GM18517 (cell line): ENCODE measurements at regions not wholly inside any gene's neighbourhood (a gene's known extent, or its start where the extent isn't known, plus 50 kb on each side); places are given as distances from the start of the nearest gene placed in this dataset.
"Not testable (repeated sequence)": the region's sequence is repeated elsewhere in the genome, so short reads cannot be mapped to it uniquely, and the experiment has no call there.

Source experiments
- ATAC-seq: cut with Tn5 transposase; IDR thresholded peaks from one replicate; pipeline ENCODE4 v1.9.1; 2021; ENCODE audit warnings: mild to moderate bottlenecking, moderate library complexity; ENCODE audit not compliant: unreplicated experiment

DNA sequence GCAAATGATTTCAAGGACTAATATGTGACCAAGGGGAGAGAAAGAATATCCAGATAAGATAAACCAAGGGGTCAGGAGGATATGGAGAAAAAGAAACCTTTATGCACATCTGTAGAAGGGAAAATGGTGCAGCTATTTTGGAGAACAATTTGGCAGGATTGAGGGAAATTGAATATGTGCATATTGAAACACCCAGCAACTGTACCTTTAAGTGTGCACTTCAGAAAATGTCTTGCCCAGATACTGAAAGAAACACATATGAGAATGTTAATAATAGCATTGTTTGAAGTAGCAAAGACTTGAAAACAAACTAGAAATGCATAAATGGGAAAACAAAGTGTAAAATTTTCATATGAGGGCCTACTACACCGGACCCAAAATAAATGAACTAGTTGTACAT, 599.6 kb downstream of the PSAT1 start:
- ATAC-seq = no peak

DNA sequence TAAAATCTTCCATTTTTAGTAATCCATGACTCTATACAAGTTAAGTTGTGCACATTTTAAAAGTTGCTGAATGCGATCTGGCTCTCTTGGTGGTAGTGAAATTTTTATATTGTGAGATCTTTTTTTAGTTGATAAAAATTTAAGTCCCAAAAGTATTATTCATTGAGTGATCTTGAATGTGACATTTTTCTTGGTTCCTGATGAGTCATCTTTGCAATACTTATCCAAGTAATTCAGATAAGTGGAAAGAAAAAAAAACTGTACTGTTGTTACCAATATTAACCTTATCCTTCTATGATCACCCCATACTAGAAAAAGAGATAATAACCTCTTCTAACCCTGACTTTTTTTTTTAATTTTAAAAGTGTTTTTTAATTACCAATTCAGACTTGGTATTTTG, 601.3 kb downstream of the PSAT1 start:
- ATAC-seq = no peak

DNA sequence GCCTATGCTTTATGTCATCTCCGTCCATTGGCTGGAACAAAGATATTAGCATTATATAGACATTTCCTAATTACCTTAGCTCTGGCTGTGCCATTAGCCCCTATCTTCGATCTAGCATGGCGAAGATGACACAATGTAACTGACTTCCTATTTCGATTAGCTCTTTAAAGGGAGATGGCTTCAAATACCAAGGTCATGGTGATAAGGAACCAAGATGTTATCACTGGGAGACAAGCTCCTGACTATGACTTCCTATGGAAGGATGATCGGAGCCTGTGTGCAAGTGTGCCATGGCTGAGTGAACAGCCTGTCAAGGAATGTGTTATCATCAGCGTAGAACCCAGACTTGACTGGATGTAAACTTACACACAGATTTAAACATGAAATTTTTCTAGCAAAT, 602.1 kb downstream of the PSAT1 start:
- ATAC-seq = no peak

DNA sequence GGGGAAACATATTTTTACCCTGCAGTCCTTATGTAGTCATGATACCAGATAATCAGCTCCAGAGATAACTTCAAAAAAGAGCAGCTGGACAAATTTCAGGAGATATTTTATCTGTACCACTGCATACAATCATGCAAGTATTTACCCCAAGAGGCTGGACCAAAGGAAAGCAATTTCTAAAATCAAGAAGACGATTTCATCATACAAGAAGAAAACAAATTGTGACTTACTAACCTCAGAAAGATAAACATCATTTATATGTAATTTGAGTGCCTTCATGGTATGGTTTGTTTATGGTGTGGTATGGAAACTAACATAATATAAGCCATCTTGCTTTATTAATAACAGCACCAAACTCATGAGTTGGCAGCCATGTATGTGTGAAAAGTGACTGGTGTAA, 603.6 kb downstream of the PSAT1 start:
- no peak for ATAC-seq

DNA sequence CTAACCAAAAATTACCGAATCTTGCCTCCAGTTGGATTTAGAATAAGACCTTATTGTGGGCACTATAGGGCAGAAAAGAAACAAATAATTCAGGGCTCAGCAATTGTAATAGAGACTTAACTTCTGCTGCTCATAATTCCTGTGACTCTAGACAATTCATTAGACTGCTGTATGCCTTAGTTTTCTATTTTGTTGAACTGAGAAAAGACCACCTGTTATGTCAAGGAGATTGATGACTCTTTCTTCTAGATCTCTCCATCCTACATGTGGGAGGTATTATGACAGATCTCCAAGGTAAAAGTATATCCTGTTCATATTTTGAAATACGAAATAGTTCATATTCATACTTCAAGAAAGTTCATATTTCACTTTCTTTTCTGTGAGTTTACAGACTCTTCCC, 605.1 kb downstream of the PSAT1 start:
- no peak for ATAC-seq

DNA sequence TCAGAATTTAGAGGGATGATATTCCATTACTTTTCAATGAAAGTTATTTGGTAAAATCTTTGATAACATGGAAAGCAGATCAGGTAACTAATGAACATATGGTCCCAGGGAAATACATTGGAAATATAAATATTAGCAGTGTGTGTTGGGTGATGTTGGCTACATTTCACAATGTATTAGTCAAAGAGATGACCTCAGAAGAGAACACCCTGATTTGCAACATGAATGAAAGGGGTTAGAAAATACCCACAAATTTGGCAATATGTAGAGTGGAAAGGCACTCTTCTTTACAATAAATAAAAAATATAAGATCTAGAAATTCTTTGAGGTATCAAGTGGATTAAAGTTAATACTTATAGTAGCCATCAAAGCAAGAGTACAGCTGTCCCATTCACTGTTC, 606.7 kb downstream of the PSAT1 start:
- ATAC-seq = no peak

DNA sequence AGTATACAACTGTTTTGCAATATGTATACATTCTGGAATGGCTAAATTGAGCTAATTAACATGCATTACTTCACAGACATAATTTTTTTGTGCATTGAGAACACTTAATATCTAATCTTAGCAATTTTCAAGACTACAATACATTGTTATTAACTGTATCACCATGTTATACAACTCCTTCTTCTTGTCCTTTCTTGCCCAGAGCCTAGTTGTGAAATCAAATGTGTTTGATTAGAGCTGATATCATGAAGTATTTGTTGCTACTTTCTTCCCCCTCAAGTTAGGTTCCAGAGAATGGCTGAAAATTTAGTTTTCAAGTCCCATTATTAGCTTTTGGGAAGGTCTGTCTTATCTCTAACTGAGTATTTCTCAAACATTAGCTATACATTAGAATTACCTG, 607.8 kb downstream of the PSAT1 start:
- ATAC-seq = no peak

DNA sequence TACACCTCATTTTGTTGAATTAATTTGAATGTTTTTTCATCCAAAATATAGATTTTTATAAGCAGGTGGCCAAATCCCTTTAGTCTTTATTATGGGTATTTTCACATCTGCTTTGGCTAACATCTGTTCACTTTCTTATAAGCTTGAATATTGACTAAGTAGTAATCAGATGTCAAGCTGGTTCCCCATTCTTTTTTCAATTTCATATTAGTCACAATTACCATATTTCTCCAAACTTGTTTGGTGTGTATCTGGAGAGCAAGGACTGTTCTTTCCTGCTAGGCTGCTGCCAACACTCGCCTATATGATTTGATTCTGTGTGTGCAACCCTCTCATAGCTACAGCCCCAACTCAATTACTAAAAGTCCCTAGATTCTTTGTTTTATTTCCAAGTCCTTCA, 608.5 kb downstream of the PSAT1 start:
- no peak for ATAC-seq

DNA sequence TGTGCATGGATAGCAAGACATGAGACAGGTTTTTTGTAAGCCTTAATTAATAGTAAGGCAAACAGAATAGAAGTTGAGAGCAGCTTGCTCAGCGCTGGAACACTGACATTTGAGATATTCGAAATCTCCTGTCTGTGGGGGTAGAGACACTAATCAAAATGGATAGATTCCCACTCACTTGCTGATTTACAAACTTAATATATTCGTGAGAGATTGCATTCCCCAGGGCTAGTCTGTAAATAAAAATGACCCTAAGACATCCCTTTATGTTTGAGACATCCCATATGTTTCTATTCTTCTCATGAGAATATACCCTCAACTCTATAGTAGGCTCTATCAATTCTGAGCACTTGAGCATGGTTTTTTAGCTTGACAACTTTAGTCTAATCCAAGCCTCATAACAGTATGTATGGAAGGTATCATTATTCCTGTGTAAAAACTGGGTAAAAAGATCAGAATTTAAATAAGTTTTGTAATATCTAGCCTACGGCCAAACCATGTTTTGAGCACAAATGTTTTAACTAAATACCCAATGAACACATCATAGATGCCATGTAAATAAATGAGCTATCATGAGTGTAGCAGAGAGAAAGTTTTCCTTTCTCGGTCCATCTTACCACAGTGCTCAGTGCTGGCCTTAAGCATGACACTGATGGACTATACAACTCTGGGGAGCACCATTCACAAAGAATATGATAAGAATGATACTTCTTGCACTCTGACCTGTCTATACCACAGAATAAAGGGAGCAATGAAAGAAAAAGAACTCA, 609.2 kb downstream of the PSAT1 start:
- no peak for ATAC-seq

DNA sequence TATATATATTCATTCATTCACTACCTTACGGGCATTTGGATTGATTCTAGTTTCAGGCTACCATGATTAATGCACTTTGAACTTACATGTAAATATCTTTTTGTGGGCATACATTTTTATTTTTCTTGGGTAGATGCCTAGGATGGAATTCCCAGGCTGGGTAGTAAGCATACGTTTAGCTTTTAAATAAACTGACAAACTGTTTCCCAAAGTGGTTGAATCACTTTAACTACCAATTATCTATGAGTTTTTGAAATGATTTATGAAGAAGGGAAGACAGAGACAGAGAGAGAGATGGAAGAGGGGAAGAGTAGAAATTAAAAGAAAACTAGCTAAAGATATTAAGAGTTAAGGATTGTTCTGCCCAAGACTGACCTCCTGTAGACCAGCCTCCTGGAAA, 612.6 kb downstream of the PSAT1 start:
- ATAC-seq = no peak

DNA sequence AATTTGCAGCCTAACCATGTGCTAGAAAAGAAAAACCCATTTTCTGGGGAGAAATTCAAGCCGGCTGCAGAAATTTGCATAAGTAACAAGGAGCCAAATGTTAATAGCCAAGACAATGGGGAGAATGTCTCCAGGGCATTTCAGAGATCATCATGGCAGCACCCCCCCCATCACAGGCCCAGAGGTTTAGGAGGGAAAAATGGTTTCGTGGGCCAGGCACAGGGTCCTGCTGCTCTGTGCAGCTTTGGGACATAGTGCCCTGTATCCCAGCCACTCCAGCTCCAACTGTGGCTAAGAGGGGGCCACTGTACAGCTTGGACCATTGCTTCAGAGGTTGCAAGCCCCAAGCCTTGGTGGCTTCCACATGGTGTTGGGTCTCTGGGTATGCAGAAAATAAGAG, 620.0 kb downstream of the PSAT1 start:
- ATAC-seq = not testable (repeated sequence)

DNA sequence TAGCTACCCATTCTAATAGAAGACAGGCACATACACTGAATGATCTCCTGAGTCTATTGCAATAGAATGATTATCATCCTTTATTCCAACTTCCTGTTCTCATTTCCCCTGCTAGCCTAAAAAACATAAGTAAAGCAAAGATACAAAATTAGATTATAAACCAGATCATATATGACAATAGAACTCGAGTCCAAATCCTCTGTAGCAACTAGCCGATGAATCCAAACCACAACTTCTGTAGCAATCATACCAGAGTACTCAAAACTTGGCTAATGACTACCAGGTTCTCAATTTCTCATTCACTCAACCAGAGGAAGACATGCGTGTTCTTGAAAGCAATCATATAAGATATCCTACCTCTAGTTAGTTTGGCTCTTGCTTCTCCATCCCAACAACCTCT, 622.1 kb downstream of the PSAT1 start:
- no peak for ATAC-seq

DNA sequence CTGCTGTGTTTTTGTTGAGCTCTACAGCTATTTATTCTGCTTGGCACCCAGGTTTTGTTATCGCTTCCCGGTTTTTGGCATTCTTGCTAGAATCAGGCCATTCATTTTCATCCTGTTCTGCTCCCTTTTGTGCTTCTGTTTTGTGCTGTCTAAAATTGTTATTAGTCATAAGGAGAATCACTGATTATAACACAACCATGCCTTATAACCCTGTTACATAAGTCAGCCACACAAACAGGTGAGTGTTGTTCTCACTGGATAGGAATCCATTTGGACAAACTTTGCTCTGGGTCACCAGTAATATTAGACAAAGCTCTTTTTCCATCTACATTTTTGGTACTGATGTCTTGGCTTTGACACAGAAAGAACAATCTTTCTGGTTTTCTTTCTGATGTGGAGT, 622.8 kb downstream of the PSAT1 start:
- ATAC-seq = no peak

DNA sequence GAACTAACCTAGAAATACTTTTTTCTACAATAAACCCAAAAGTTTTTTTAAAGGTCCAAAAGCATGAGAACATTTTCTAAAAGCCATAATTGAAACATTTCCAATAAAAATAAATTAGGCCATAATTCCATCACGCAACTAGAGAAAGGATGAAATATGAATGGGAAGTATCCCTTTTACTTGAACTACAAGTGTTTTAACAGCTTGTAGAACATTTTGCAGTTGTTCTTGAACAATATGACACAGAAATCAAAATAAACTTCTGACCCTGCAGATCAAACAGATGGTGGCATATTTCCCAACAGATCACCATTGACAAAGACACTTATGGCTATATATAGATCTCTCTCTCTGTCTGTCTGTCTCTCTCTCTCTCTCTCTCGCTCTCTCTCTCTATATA, 624.4 kb downstream of the PSAT1 start:
- ATAC-seq = no peak

DNA sequence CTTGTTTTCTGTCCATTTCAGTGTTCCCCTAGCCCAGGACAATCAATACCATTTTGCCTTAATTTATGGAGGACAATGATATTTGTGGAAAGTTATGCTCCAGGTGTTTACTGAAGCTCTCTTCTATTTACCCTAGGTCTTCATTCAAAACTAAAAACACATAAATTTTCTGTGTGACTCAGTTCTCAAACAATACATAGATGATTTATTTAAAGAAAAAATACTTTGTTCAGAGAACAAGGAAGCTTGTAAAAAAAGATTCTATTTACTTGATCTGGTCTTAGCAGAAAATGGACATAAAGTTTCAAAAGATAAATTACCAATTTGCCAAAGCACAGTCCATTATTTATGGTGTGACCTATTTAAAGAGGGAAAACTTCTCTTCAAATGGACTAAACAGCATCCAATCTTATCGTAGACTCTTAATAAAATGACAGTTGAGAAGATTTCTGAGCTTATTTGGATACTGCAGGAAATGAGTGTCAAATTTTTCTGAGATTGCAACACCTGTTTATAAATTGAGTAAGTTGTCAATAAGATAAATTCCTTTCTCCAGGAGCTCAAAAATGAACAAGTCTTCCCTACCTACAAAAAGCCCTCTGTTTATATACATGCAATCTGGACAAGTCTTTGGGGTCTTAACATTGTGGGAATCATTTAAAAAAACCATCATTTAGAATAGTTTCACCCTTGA, 627.2 kb downstream of the PSAT1 start:
- no peak for ATAC-seq

DNA sequence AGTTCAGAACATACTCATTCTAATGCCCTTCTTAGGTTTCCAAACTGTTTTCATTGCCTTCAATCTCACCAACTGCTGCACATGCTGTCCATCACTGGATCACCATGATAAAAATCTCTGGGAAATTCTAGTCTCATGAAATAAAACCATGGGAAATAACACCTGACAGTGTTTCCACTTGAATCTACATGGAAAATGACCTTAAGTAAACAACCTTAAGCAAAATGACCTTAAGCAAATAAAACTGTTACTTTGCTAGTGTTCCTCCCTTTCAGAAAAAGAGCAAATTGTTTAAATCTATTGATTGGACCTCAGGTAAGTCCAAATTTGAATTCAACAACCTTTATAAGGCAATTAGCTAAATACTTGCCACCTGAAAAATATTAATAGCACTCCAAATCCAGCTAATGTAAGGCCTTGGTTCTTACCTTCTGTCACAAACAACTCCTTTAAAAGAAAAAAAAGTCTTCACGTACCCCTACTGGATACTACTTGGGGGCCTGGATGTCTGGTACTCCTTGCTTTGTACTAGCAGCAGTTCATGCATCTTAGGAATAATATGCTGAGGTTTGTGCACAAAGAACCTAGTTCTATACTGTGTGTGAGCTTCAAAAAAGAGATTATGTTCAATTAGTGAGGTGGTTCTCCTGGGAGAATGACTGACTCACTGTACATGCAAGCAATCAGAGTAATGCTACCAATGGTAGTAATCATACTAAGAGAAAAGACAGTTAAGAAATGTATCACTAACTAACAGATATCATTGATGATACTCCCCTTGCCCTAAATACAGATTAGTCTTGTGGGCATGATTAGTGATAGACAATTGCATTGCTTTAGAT, 630.4 kb downstream of the PSAT1 start:
- ATAC-seq = no peak

DNA sequence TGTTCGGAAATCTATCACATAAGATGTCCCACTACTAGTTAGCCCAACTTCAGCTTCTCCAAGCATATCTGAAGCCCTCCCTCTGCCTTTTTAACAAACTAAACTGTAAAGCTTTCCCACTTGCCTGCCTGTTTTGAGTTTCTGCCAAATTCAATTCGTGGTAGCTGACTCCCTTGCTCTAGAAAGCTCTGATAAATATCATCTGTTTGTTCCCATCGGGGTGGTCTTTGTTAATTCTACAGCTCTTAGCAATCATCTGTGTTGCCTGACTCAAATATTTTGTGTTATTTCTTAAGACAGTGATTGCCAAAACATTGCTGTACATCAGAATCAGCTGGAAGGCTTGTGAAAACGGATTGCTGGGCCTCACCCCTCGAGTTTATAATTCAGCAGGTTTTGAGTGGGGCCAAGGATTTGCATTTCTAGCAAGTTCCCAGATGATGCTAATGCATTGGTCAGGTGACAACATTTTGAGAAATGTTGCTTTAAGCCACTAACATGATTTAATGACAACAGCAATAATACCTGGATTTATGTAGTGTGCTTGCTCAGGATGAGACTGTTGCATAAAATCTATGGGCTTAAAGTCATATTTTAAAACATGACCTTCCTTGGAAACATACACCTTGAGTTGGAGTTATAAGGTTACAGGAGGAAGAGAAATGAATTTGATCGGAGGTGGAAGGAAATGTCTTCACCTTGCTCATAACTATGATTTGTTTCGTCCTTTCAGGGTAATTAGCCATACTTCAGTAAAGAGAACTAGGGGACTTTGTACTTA, 631.9 kb downstream of the PSAT1 start:
- ATAC-seq = no peak

DNA sequence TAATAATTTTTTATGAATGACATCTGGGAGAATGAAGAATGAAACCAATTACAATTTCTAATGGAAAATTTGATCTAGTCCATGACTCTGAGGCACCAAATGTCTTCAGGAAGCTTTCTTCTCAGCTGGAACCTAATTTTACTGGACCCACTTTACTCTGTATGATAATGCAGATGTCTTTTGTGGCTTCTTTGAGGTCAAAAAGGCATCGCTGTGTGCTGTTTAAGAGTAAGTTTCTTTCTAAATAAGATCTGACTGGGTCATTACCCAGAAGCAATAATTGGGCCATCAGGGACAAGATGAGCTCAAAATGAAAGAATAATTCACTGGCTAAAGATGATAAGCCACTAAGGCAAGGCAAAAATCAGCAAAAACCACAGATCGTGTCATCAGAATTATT, 633.4 kb downstream of the PSAT1 start:
- ATAC-seq = no peak

DNA sequence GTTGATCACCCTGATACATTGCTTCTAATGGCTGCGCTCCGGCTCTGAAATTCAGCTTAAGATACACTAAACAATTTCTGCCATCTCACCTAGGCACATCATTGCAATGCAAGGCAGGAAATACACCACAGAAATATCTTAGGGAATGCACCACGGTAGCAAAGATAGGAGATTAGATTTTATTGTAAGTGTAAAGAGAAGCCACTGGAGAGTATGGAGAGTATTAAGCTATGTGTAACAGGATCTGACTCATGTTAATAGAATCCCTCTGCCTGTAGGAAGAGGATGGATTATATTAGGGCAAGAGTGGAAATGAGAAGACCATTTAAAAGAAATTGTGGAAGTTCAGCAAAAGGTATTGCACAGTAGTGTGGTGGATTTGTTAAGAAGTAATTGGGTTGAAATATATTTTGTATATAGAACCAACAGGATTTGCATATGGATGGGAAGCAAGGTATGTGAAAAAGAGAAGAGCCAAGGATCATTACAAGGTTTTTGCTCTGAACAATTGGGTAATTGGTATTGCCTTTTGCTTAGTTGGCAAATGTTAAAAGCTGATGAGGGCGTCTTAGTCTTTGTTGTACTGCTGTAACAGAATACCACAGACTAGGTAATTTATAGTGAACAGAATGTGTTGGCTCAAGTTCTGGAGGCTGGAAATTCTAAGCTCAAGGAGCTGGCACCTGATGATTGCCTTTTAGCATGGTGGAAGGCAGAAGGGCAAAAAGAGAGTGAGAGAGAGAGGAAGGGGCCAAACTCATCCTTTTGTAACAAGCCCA, 636.1 kb downstream of the PSAT1 start:
- no peak for ATAC-seq

DNA sequence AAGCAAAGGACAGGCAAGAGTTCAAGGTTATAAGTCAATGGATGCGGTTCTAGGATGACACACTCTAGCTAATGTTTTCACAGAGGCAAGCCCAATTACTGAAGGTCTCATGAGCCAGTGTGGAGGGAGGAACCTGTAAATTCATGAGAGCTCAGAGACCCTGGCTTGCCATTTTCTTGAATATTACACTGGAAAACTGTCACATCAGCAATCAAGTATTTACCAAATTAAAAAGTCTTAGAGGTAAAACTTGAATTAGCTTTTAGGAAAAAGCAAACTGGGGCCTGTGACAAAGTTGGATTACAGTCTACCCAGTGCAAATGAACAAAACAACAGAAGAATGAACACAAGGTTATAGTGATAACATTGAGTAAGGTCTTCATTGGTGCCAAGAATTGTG, 636.9 kb upstream of the TLE4 start:
- no peak for ATAC-seq
